Vagina (tissue), 2 donors: ENCODE measurements at regions not wholly inside any gene's neighbourhood (a gene's known extent, or its start where the extent isn't known, plus 50 kb on each side); places are given as distances from the start of the nearest gene placed in this dataset.

Experiments used
- CTCF ChIP-seq, 3 experiments: fragments of 450-650 bp in 2 of 3; fragments of 200-600 bp in 1 of 3; sonication (generic) in 1 of 3; IDR thresholded peaks; one replicate each; pipeline ENCODE4 v1.5.1; 2017 to 2019; ENCODE audit warnings: antibody characterized with exemption in 3 of 3, mild to moderate bottlenecking in 2 of 3, moderate library complexity in 2 of 3
- POLR2A ChIP-seq, 2 donors: fragments of 450-650 bp; IDR thresholded peaks; one replicate each; pipeline ENCODE4 v1.6.1; 2017; ENCODE audit warnings: antibody characterized with exemption in 2 of 2, mild to moderate bottlenecking in 2 of 2, moderate library complexity in 2 of 2

GRCh38 chr5:103908336-103909080 is 345.9 kb upstream of the NUDT12 start:
- no peak for TF ChIP-seq CTCF (IDR thresholded peaks at IDR 0.05)
- no peak for TF ChIP-seq POLR2A (IDR thresholded peaks at IDR 0.05)
